ENCODE measurements at regions not wholly inside any gene's neighbourhood (a gene's known extent, or its start where the extent isn't known, plus 50 kb on each side); places are given as distances from the start of the nearest gene placed in this dataset.

DNA sequence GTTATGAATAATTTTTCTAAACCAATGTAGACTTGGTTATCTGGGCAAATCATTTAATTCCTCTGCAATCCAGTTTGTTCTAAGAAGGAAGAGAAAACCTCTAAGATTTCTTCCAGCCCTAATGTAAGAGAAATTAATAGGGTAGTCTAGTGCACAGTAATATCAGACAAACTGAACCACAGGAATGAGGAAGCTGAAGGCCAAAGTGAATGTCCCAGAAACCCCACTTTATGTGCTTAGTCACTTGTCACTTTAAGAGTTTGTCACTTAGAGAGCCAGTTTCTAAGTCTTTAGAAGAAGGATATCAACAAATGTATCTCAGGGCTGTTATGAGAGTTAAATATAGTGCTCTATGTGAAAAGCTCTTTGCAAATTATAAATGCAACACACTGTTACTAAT lies 750.6 kb downstream of the DIAPH3 start:
- H3K27ac ChIP-seq (ENCODE audit: low read depth in 1 of 2, low read length in 2 of 2), result no peak overlapping the region
- H3K4me1 ChIP-seq (ENCODE audit: control insufficient read depth in 4 of 4, insufficient read depth in 4 of 4, low read length in 3 of 4), result no peaks in the 10 kb centered on the region
- H3K4me3 ChIP-seq (ENCODE audit: low read depth in 1 of 3, low read length in 3 of 3), result no peak overlapping the region
- H3K9me3 ChIP-seq (ENCODE audit: control insufficient read depth in 4 of 4, low read length in 3 of 4), result no peaks in the 10 kb centered on the region
- H3K36me3 ChIP-seq (ENCODE audit: control insufficient read depth in 4 of 4, insufficient read depth in 3 of 4, low read depth in 1 of 4, low read length in 3 of 4), result no peaks in the 10 kb centered on the region
- TF ChIP-seq SP1 (IDR thresholded peaks at IDR 0.05) (no peak), GABPA (IDR thresholded peaks at IDR 0.05 in 1 of 2, conservative IDR thresholded peaks at IDR 0.05 in 1 of 2) (no peak), HNF4G (IDR thresholded peaks at IDR 0.05) (no peak), YY1 (IDR thresholded peaks at IDR 0.05) (no peak), HNF4A (conservative IDR thresholded peaks at IDR 0.05) (no peak), FOXA2 (IDR thresholded peaks at IDR 0.05) (no peak), EGR1 (IDR thresholded peaks at IDR 0.05; ENCODE audit: low read depth in 2 of 2) (no peak), ATF3 (IDR thresholded peaks at IDR 0.05) (no peak), FOXA1 (IDR thresholded peaks at IDR 0.05) (no peak)
- TF ChIP-seq, protein P1, sequence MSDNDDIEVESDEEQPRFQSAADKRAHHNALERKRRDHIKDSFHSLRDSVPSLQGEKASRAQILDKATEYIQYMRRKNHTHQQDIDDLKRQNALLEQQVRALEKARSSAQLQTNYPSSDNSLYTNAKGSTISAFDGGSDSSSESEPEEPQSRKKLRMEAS (IDR thresholded peaks at IDR 0.05), result no peak
- H3K9ac ChIP-seq (ENCODE audit: low read depth in 1 of 2, low read length in 2 of 2), result no peak overlapping the region
- no peak for DNase-seq (ENCODE audit: low spot score)
- H3K27me3 ChIP-seq (ENCODE audit: control insufficient read depth in 4 of 4, insufficient read depth in 4 of 4, low read length in 3 of 4), result no peaks in the 10 kb centered on the region

GRCh38 chr13:59414006-59414405 lies 749.7 kb downstream of the DIAPH3 start:
- no peak overlapping the region for H3K4me3 ChIP-seq (ENCODE audit: low read depth in 1 of 3, low read length in 3 of 3)
- H3K4me1 ChIP-seq (ENCODE audit: control insufficient read depth in 4 of 4, insufficient read depth in 4 of 4, low read length in 3 of 4), result no peaks in the 10 kb centered on the region
- H3K27ac ChIP-seq (ENCODE audit: low read depth in 1 of 2, low read length in 2 of 2), result no peak overlapping the region
- DNase-seq (ENCODE audit: low spot score), result no peak
- no peak for TF ChIP-seq EGR1 (IDR thresholded peaks at IDR 0.05; ENCODE audit: low read depth in 2 of 2)
- H3K9ac ChIP-seq (ENCODE audit: low read depth in 1 of 2, low read length in 2 of 2), result no peak overlapping the region
- no peaks in the 10 kb centered on the region for H3K36me3 ChIP-seq (ENCODE audit: control insufficient read depth in 4 of 4, insufficient read depth in 3 of 4, low read depth in 1 of 4, low read length in 3 of 4)
- no peaks in the 10 kb centered on the region for H3K27me3 ChIP-seq (ENCODE audit: control insufficient read depth in 4 of 4, insufficient read depth in 4 of 4, low read length in 3 of 4)
- H3K9me3 ChIP-seq (ENCODE audit: control insufficient read depth in 4 of 4, low read length in 3 of 4), result no peaks in the 10 kb centered on the region
- WGBS, result 78% methylated on average over 1 of the region's 1 CpG

DNA sequence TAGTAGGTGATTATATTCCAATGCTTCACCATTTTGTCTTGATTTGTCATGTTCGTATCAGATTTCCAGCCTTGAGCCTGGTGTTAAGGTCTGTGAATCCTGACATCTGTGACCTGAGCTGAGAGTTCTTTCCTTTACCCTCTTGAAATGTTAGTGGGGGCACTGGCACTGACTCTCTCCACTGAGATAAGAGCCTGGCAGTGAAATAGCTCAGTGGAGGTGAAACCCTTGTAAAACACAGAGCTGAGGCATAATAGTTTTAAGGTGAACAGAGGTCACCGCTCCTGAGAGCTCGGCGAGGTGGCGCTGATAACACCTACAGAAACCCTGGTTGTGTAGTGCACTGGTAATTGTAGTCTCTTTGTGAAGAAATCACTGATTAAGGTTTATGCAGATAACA lies 748.2 kb downstream of the DIAPH3 start:
- H3K9me3 ChIP-seq (ENCODE audit: control insufficient read depth in 4 of 4, low read length in 3 of 4), result peaks cover 0 to 4% (median 0%) of the 10 kb centered on the region in 4 donors
- H3K36me3 ChIP-seq (ENCODE audit: control insufficient read depth in 4 of 4, insufficient read depth in 3 of 4, low read depth in 1 of 4, low read length in 3 of 4), result no peaks in the 10 kb centered on the region
- no peak overlapping the region for H3K27ac ChIP-seq (ENCODE audit: low read depth in 1 of 2, low read length in 2 of 2)
- H3K9ac ChIP-seq (ENCODE audit: low read depth in 1 of 2, low read length in 2 of 2), result no peak overlapping the region
- 57% methylated on average over 5 of the region's 5 CpGs for WGBS
- no peaks in the 10 kb centered on the region for H3K4me1 ChIP-seq (ENCODE audit: control insufficient read depth in 4 of 4, insufficient read depth in 4 of 4, low read length in 3 of 4)
- no peak overlapping the region for H3K4me3 ChIP-seq (ENCODE audit: low read depth in 1 of 3, low read length in 3 of 3)
- TF ChIP-seq RXRA (IDR thresholded peaks at IDR 0.05), result no peak
- TF ChIP-seq GABPA (IDR thresholded peaks at IDR 0.05 in 1 of 2, conservative IDR thresholded peaks at IDR 0.05 in 1 of 2), result no peak
- TF ChIP-seq, protein P2, sequence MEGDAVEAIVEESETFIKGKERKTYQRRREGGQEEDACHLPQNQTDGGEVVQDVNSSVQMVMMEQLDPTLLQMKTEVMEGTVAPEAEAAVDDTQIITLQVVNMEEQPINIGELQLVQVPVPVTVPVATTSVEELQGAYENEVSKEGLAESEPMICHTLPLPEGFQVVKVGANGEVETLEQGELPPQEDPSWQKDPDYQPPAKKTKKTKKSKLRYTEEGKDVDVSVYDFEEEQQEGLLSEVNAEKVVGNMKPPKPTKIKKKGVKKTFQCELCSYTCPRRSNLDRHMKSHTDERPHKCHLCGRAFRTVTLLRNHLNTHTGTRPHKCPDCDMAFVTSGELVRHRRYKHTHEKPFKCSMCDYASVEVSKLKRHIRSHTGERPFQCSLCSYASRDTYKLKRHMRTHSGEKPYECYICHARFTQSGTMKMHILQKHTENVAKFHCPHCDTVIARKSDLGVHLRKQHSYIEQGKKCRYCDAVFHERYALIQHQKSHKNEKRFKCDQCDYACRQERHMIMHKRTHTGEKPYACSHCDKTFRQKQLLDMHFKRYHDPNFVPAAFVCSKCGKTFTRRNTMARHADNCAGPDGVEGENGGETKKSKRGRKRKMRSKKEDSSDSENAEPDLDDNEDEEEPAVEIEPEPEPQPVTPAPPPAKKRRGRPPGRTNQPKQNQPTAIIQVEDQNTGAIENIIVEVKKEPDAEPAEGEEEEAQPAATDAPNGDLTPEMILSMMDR (IDR thresholded peaks at IDR 0.05; ENCODE audit: low read depth, low read length, missing input control), result no peak
- no peak for TF ChIP-seq HNF4G (IDR thresholded peaks at IDR 0.05)
- TF ChIP-seq YY1 (IDR thresholded peaks at IDR 0.05), result no peak
- TF ChIP-seq TAF1 (conservative IDR thresholded peaks at IDR 0.05), result no peak
- no peak for TF ChIP-seq EGR1 (IDR thresholded peaks at IDR 0.05; ENCODE audit: low read depth in 2 of 2)
- H3K27me3 ChIP-seq (ENCODE audit: control insufficient read depth in 4 of 4, insufficient read depth in 4 of 4, low read length in 3 of 4), result no peaks in the 10 kb centered on the region
- no peak for DNase-seq (ENCODE audit: low spot score)
